HepG2 (cell line): ENCODE measurements at regions not wholly inside any gene's neighbourhood (a gene's known extent, or its start where the extent isn't known, plus 50 kb on each side); places are given as distances from the start of the nearest gene placed in this dataset.

Experiments
- ATAC-seq: fragments of 200-7000 bp; cut with Tn5 transposase; 3 replicates; pipeline ENCODE4 v1.9.1; 2020; ENCODE audit warnings: mild to moderate bottlenecking, moderate library complexity
- BruUV-seq: library from RNA; stranded (reverse); fragments of 400-500 nt; replicated peaks from 2 replicates; lab custom pipeline; 2021; lab: Mats Ljungman, UMichigan
- CTCF ChIA-PET: fragments of 300-600 bp; formaldehyde crosslinking; extraction: SDS; loops from one replicate; lab custom pipeline; 2021; ENCODE audit warnings: low total read pairs, inconsistent platforms, low intra/inter-chr PET ratio; lab: Yijun Ruan, JAX
- POLR2A ChIA-PET: fragments of 350-600 bp; sonication (Branson Sonifier 250); formaldehyde crosslinking; loops from one replicate; lab custom pipeline; 2020; ENCODE audit warnings: antibody characterized with exemption, inconsistent platforms; lab: Yijun Ruan, JAX
- DNase-seq: peaks from one replicate; pipeline ENCODE4 v3.0.0-alpha.2; 2015; ENCODE audit warnings: low spot score
- FAIRE-seq: peaks from 3 replicates; lab custom pipeline; 2011; peaks lifted over from hg19 to GRCh38; lab: Jason Lieb, UNC
- H2AFZ ChIP-seq: one replicate; pipeline ENCODE4 v1.6.1; 2011; ENCODE audit warnings: low read length, inconsistent platforms
- H3K27ac ChIP-seq: fragments of 300-600 bp; 3 replicates; pipeline ENCODE4 v1.8.0; 2011; ENCODE audit warnings: mixed run types, mild to moderate bottlenecking, mixed read lengths, low read length, inconsistent platforms; ENCODE audit not compliant: insufficient read depth; ENCODE audit errors: extremely low read length
- H3K27me3 ChIP-seq, 2 experiments: fragments of 200-600 bp in 1 of 2; 2 replicates in 1 of 2; 3 replicates in 1 of 2; pipeline versions ENCODE4 v1.6.0 to v1.8.0; 2011; ENCODE audit warnings: low read length in 2 of 2, mild to moderate bottlenecking in 2 of 2, moderate library complexity in 2 of 2, inconsistent platforms in 1 of 2; ENCODE audit not compliant: insufficient read depth in 2 of 2, control insufficient read depth in 1 of 2
- H3K36me3 ChIP-seq, 2 experiments: fragments of 200-600 bp in 1 of 2; replicated peaks in 1 of 2; 2 replicates in 1 of 2; 3 replicates in 1 of 2; pipeline versions ENCODE4 v1.5.1 to v1.8.0; 2011; ENCODE audit warnings: low read length in 2 of 2, inconsistent platforms in 1 of 2; ENCODE audit not compliant: insufficient read depth in 2 of 2, control insufficient read depth in 1 of 2
- H3K4me1 ChIP-seq: 2 replicates; pipeline ENCODE4 v1.5.1; 2012; ENCODE audit warnings: low read length, inconsistent platforms; ENCODE audit not compliant: insufficient read depth
- H3K4me2 ChIP-seq: 2 replicates; pipeline ENCODE4 v1.6.0; 2011; ENCODE audit warnings: low read depth, low read length, inconsistent platforms
- H3K4me3 ChIP-seq, 3 experiments: fragments of 200-600 bp in 1 of 3; sonication (generic), shearing (Covaris generic) in 1 of 3; replicated peaks in 1 of 3; 2 replicates each; pipeline ENCODE4 v1.5.1; 2011 to 2016; ENCODE audit warnings: low read length in 3 of 3, inconsistent platforms in 2 of 3, low read depth in 2 of 3, mild to moderate bottlenecking in 2 of 3, control low read depth in 1 of 3, mixed read lengths in 1 of 3; ENCODE audit not compliant: insufficient read depth in 1 of 3
- H3K79me2 ChIP-seq: one replicate; pipeline ENCODE4 v1.6.1; 2011; ENCODE audit warnings: low read length, inconsistent platforms; ENCODE audit not compliant: insufficient read depth
- H3K9ac ChIP-seq: 2 replicates; pipeline ENCODE4 v1.6.0; 2011; ENCODE audit warnings: mild to moderate bottlenecking, low read depth, low read length, inconsistent platforms; ENCODE audit not compliant: insufficient read depth
- H3K9me3 ChIP-seq: 2 replicates; pipeline ENCODE4 v1.5.1; 2012; ENCODE audit warnings: mild to moderate bottlenecking, low read length
- H4K20me1 ChIP-seq: 2 replicates; pipeline ENCODE4 v1.6.0; 2011; ENCODE audit warnings: inconsistent platforms, mild to moderate bottlenecking, low read length, moderate library complexity; ENCODE audit not compliant: insufficient read depth
- ARNT ChIP-seq: fragments of 450-650 bp; IDR thresholded peaks from 2 replicates; pipeline ENCODE4 v1.6.1; 2017
- ATF4 ChIP-seq, 2 experiments: fragments of 450-650 bp in 1 of 2; sonication (generic) in 1 of 2; formaldehyde crosslinking; IDR thresholded peaks; 2 replicates each; pipeline versions ENCODE4 v1.5.0 to v1.8.0; 2020 to 2022; ENCODE audit warnings: mild to moderate bottlenecking in 1 of 2, missing genetic modification reagents in 1 of 2
- GRHL1 ChIP-seq: sonication (generic); formaldehyde crosslinking; conservative IDR thresholded peaks from 2 replicates; pipeline ENCODE4 v1.8.0; 2022; ENCODE audit warnings: missing genetic modification reagents
- MAZ ChIP-seq, 2 experiments: sonication (generic) in 1 of 2; formaldehyde crosslinking in 1 of 2; IDR thresholded peaks; 2 replicates each; pipeline versions ENCODE4 v1.5.0 to v1.6.1; 2012 to 2020; ENCODE audit warnings: low read depth in 2 of 2, mild to moderate bottlenecking in 2 of 2, borderline replicate concordance in 1 of 2, improper control_type of control experiment in 1 of 2, low read length in 1 of 2, missing genetic modification reagents in 1 of 2, moderate library complexity in 1 of 2
- NFE2 ChIP-seq: sonication (generic); formaldehyde crosslinking; IDR thresholded peaks from 2 replicates; pipeline ENCODE4 v1.4.0; 2020; ENCODE audit warnings: missing genetic modification reagents
- NR3C1 ChIP-seq: sonication (generic); formaldehyde crosslinking; IDR thresholded peaks from 2 replicates; pipeline ENCODE4 v1.4.0; 2020; ENCODE audit warnings: missing genetic modification reagents
- NRL ChIP-seq: sonication (generic); formaldehyde crosslinking; IDR thresholded peaks from 2 replicates; pipeline ENCODE4 v1.5.0; 2020; ENCODE audit warnings: missing genetic modification reagents, mild to moderate bottlenecking, moderate library complexity, borderline replicate concordance
- POGK ChIP-seq: sonication (generic); formaldehyde crosslinking; conservative IDR thresholded peaks from 2 replicates; pipeline ENCODE4 v1.8.0; 2022; ENCODE audit warnings: mild to moderate bottlenecking, moderate library complexity, missing genetic modification reagents
- REXO4 ChIP-seq: sonication (generic); formaldehyde crosslinking; IDR thresholded peaks from 2 replicates; pipeline ENCODE4 v1.8.0; 2022; ENCODE audit warnings: missing genetic modification reagents, mild to moderate bottlenecking, borderline replicate concordance
- SUZ12 ChIP-seq: fragments of 150-350 bp; IDR thresholded peaks from 2 replicates; pipeline ENCODE4 v1.6.1; 2014; ENCODE audit warnings: low read depth, low read length
- ZBTB33 ChIP-seq: sonication (generic); formaldehyde crosslinking; IDR thresholded peaks from 2 replicates; pipeline ENCODE4 v1.4.0; 2020; ENCODE audit warnings: missing genetic modification reagents
- ZBTB39 ChIP-seq: sonication (generic); formaldehyde crosslinking; IDR thresholded peaks from 2 replicates; pipeline ENCODE4 v1.5.0; 2020; ENCODE audit warnings: missing genetic modification reagents
- ZBTB8A ChIP-seq: sonication (generic); formaldehyde crosslinking; IDR thresholded peaks from 2 replicates; pipeline ENCODE4 v1.4.0; 2020; ENCODE audit warnings: mild to moderate bottlenecking, low read depth, missing genetic modification reagents, borderline replicate concordance
- ZKSCAN5 ChIP-seq: sonication (generic); formaldehyde crosslinking; IDR thresholded peaks from 2 replicates; pipeline ENCODE4 v1.5.1; 2020; ENCODE audit warnings: mild to moderate bottlenecking, missing genetic modification reagents
- ZMYM4 ChIP-seq: sonication (generic); formaldehyde crosslinking; IDR thresholded peaks from 2 replicates; pipeline ENCODE4 v1.8.1; 2023; ENCODE audit warnings: mild to moderate bottlenecking, missing genetic modification reagents
- ZNF761 ChIP-seq: sonication (generic); formaldehyde crosslinking; conservative IDR thresholded peaks from 2 replicates; pipeline ENCODE4 v1.4.0; 2020; ENCODE audit warnings: mild to moderate bottlenecking, missing genetic modification reagents
- ZSCAN25 ChIP-seq: sonication (generic); formaldehyde crosslinking; IDR thresholded peaks from 2 replicates; pipeline ENCODE4 v1.8.0; 2022; ENCODE audit warnings: mild to moderate bottlenecking, missing genetic modification reagents
- WGBS: methylation state at CpG from one replicate; pipeline ENCODE4 v1.1.6; 2017; ENCODE audit warnings: low lambda C conversion rate; 5-methylcytosine and 5-hydroxymethylcytosine counted together
- in situ Hi-C: cut with HindIII; loops from 2 replicates; pipeline ENCODE4 v1.10.0; 2017; ENCODE audit warnings: low pct_unique_long_range_greater_than_20kb; ENCODE audit not compliant: extremely low pct_ligation_motif_present
- intact Hi-C: fragments of 100-400 bp; cut with micrococcal nuclease; formaldehyde crosslinking; loops from one replicate; pipeline ENCODE4 v1.10.0; 2022; ENCODE audit not compliant: unreplicated experiment

GRCh38 chr14:104267895-104268294, 129.5 kb downstream of the KIF26A start:
- in situ Hi-C loops: no loop called here
- POLR2A ChIA-PET: no interaction called here
- no peak for TF ChIP-seq ZBTB33
- no peak for TF ChIP-seq ATF4 (CRISPR knock-in tag; IDR thresholded peaks at IDR 0.05)
- TF ChIP-seq GRHL1 (CRISPR knock-in tag): no peak
- no peak for TF ChIP-seq ZKSCAN5
- no peak for TF ChIP-seq ZMYM4
- TF ChIP-seq ZNF761 (CRISPR knock-in tag): no peak
- no peak for TF ChIP-seq ZSCAN25 (CRISPR knock-in tag)
- no peak for TF ChIP-seq ARNT
- TF ChIP-seq ZBTB8A (CRISPR knock-in tag): no peak
- no peak for TF ChIP-seq NFE2 (CRISPR knock-in tag)
- TF ChIP-seq NR3C1: no peak
- TF ChIP-seq NRL (CRISPR knock-in tag): no peak
- TF ChIP-seq POGK (CRISPR knock-in tag): no peak
- TF ChIP-seq REXO4 (CRISPR knock-in tag): no peak
- no peak for TF ChIP-seq ZBTB39 (CRISPR knock-in tag)
- no peak for TF ChIP-seq MAZ (IDR thresholded peaks at IDR 0.05; ENCODE audit: borderline replicate concordance, low read depth, low read length)
- TF ChIP-seq MAZ (CRISPR knock-in tag; IDR thresholded peaks at IDR 0.05; ENCODE audit: low read depth): no peak
- no peak for TF ChIP-seq SUZ12

More at GRCh38 chr14:104267895-104268294, 129.5 kb downstream of the KIF26A start:
- peaks cover 2 to 5% of the 10 kb centered on the region in 2 experiments; a peak in 4 of 5 replicates for H3K27me3 ChIP-seq
- intact Hi-C loops: no loop called here
- H3K27ac ChIP-seq: no peak overlapping the region
- FAIRE-seq: no peak
- no peaks in the 10 kb centered on the region for H3K36me3 ChIP-seq
- no peak overlapping the region for H2AFZ ChIP-seq
- H4K20me1 ChIP-seq: no peaks in the 10 kb centered on the region
- BruUV-seq: no TSS peak
- no peaks in the 10 kb centered on the region for H3K79me2 ChIP-seq
- ATAC-seq: no peak
- no peak for DNase-seq
- no peak overlapping the region for H3K9ac ChIP-seq
- no peaks in the 10 kb centered on the region for H3K4me1 ChIP-seq
- 73% methylated on average over 12 of the region's 18 CpGs for WGBS
- H3K4me3 ChIP-seq: no peak overlapping the region
- no peak overlapping the region for H3K4me2 ChIP-seq
- CTCF ChIA-PET: no interaction called here
- no peaks in the 10 kb centered on the region for H3K9me3 ChIP-seq
